Frontal cortex (tissue), 3 donors: ENCODE measurements at regions not wholly inside any gene's neighbourhood (a gene's known extent, or its start where the extent isn't known, plus 50 kb on each side); places are given as distances from the start of the nearest gene placed in this dataset.
"Not testable (repeated sequence)": the region's sequence is repeated elsewhere in the genome, so short reads cannot be mapped to it uniquely, and the experiment has no call there.

Source experiments
- DNase-seq, 2 donors: peaks; one replicate each; pipeline ENCODE4 v3.0.0; 2012; ENCODE audit warnings: low spot score in 2 of 2
- FAIRE-seq: peaks from 2 replicates; lab custom pipeline; 2012; peaks lifted over from hg19 to GRCh38; lab: Jason Lieb, UNC
- donor health status: control.
- donor health status: control.
- donor health status: control.

DNA sequence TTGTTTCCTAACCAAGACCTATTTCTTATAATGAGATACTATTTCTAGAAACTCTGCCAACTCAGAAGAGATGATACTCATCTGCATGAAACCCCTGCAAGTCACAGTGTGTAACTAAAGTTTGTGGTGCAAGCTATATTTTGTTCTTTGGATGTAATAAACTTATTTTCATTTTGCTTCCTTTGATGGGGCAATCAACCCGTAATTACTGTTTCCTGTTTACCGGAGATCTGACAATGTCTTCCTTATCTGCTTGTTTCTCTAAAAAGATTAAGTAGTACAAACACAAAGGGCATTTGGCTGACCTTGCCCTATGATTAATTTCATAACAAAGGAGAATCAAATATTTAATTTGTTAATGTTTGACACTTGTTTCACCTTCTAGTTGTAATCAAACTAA lies 846.6 kb upstream of the ANO3 start:
- FAIRE-seq (no peak), DNase-seq (no peak)

DNA sequence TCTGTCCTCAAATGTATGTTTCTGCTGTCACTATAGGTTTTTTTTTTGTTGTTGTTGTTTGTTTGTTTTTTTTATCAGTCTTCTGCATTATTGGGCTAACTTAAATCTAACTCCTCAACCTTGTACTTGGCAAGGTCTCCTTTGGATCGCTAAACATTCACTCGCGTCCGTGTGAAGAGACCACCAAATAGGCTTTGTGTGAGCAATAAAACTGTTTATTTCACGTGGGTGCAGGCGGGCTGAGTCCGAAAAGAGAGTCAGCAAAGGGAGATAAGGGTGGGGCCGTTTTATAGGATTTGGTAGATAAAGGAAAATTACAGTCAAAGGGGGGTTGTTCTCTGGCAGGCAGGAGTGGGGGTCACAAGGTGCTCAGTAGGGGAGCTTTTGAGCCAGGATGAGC lies 845.6 kb upstream of the ANO3 start:
- not testable (repeated sequence) for FAIRE-seq, DNase-seq

DNA sequence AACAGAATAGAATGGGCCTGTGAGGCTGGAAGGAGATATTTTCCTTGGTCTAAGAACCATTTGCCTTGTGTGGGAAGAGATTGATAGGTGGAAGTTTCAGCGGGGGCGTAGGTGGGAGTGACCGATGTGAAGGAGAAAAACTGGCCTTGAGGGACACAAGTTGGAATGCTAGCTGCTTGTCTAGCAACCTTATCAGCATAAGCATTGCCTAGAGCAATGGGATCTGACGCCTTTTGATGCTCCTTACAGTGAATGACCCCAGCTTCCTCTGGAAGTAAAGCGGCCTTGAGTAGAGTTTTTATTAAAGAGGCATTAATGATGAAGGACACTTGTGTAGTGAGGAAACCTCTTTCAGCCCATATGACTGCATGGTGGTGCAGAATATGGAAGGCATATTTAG lies 843.8 kb upstream of the ANO3 start:
- not testable (repeated sequence) for FAIRE-seq

DNA sequence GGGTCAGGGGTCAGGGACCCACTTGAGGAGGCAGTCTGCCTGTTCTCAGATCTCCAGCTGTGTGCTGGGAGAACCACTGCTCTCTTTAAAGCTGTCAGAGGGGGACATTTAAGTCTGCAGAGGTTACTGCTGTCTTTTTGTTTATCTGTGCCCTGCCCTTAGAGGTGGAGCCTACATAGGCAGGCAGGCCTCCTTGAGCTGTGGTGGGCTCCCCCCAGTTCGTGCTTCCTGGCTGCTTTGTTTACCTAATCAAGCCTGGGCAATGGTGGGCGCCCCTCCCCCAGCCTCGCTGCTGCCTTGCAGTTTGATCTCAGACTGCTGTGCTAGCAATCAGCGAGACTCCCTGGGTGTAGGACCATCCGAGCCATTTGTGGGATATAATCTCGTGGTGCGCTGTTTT lies 830.5 kb upstream of the ANO3 start:
- DNase-seq, FAIRE-seq: not testable (repeated sequence)

More for the DNA sequence above, 843.8 kb upstream of the ANO3 start:
- not testable (repeated sequence) for DNase-seq

DNA sequence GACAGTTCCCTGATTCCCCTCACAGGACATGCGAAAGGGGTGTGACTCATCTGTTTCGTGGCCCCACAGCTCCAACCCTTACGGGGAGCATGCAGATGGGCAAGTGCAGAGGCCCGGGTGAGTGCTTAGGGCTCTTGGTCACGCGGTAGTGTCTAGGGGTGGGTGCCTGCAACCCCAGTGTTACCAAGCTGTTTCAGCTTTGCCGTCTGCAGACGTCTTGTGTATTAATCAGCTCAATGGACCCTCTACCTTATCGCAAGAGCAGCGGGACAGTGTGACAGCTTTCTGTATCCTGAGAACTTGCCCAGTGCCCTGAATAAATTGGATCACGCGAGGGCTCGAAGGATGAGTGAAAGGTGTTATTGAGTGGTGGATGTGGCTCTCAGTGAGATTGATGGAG lies 816.4 kb upstream of the ANO3 start:
- FAIRE-seq (no peak), DNase-seq (no peak)

DNA sequence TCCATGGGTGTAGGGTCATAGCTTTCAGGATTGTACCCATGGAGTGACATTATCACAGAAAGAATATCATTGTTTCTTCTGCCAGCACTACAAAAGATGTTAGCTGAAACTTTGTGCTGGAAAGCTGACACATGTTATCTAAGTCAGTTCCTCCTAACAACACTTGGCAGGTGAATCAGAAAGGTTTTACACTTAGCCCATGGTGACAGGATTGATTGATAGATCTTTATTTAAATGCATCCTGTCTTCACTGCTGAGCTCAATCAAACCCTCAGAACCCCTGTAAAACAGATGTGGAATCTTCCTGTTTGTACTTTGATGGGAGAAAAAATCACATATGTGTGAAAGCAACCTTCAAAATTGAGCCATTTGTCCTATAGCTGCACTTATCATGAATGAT lies 811.5 kb upstream of the ANO3 start:
- DNase-seq (no peak), FAIRE-seq (no peak)

DNA sequence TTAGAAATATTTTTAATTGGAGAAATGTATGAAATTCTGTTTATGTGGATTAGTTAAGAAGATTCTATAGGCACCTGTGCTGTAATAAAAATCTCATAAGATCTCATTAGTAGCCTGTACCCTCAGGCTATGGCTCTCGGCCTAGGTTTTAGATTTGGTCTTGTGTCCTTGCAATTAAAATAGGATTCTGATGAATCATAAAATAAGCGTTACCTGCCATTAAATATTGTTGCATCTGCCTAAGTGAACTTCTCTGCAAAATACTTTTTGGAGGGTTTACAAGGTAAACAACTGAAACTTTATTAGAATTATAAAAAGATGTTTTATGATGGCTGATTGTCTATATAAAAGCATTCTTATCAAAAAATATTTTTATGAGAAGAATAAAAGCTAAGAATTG lies 804.1 kb upstream of the ANO3 start:
- DNase-seq (no peak), FAIRE-seq (no peak)

DNA sequence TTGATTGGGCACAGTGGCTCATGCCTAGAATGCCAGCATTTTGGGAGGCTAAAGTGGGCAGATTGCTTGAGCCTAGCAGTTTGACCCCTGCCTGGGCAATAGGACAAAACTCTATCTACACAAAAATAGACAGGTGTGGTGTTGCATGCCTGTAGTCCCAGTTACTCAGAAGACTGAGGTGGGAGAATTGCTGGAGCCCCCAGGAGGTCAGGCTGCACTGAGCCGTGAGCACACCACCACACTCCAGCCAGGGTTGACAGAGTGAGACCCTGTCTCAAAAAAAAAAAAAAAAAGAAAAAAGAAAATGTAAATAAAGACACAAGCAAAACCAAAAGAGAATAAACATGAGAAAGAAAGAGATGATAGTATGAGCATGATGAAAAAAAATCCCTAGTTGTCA lies 802.4 kb upstream of the ANO3 start:
- FAIRE-seq (no peak), DNase-seq (no peak)

DNA sequence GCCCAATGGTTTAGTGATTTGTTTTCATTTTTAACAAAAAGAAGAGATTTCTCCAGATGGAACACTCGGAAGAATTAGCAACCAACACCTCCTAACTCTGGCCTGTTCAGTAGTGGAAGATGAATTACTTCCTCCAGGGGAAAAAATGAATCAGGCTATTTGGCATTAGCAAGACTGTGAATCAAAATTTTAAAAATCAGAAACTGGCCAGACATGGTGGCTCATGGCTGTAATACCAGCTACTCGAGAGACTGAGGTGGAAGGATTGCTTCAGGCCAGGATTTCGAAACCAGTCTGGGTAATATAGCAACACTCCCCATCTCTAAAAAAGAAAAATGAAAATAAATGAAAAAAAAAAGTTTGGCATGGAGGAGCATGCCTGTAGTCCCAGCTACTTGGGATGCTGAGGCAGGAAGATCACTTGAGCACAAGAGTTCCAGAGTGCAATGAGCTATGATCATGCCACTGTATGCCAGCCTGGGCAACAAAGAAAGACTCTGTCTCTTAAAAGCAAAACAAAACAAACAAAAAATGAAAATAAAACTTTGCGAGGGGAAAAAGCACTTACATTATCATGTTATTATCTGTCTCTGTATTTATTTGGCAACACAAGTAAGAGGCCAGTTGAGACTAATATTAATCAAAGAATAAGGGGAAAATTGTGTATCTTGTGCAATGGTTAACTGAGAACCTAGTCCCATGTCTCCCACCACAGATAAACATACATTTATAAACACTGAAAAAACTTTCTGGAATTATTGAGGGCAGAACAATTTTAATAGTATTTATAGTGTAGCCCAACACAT lies 796.3 kb upstream of the ANO3 start:
- DNase-seq (no peak), FAIRE-seq (no peak)

DNA sequence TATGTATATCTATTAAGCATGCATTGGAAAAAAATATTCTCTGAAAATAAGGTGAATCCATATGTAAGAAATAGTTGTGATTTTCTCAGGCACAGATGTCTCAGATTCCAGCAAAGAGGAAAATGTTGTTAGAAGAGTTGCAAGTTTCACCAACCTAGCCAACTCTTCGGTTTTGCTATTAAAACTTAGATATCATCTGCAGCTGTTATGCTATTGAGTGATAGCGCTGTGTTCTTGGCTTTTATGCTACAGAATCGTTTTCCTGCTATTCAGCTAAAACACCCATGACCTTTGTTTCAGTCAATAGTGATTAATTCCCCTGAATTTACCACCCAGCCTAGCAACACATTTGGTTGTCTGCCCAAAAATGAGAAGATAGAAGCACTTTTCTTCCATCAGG lies 795.6 kb upstream of the ANO3 start:
- DNase-seq = no peak
- no peak for FAIRE-seq

DNA sequence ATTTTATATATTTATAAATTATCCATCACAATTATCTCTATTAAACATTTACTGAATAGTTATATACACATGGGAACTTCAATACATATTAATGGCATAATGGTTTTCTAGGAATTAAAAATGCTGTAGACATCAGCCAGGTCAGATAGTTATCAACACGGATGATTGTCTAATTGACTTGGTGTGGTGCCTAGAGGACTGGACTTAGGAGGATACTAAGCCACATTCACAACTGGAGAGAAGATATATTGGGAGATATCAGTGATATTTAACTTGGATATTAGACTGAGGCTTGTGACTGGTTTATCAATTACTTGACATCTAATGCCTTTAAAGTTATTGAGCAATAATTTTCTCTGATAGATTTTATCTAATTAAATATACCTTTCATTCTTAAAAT lies 794.5 kb upstream of the ANO3 start:
- FAIRE-seq (no peak), DNase-seq (no peak)

DNA sequence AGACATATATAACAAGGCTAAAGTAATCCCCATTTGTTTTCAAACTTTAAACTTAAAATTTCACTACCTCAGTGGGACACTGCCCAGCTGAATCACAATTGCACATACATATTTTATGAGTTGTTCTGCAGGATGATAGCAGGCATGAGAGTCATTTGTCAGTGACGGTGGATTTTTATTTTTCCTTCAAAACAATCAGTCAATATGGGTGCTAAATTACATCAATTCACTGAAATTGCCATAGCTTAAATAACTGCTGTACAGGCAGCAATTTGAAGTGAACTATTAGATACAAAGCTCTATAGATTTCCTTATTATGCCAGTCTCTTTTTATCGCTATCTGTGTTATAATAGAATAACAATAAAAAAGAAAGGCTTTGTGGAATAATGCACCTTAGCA lies 784.6 kb upstream of the ANO3 start:
- DNase-seq (no peak), FAIRE-seq (no peak)

DNA sequence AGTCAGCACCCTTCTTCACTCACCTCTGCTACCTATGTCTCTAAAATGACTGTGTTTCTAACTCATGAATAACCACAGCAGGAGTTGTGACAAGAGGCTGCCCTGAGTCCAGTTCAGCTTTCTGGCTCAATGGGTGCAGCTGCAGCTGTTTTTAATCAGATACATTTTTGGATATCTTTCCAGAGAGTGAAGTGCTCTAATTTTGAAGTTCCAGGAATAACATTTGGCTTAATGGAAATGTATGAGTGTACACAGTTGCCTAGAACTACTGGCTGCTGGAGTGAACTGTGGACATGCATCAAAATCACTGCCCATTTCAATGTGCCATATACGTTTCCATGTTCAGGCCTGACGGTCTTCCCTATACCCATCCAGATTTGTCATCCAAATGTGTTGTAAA lies 769.5 kb upstream of the ANO3 start:
- DNase-seq (no peak), FAIRE-seq (no peak)

DNA sequence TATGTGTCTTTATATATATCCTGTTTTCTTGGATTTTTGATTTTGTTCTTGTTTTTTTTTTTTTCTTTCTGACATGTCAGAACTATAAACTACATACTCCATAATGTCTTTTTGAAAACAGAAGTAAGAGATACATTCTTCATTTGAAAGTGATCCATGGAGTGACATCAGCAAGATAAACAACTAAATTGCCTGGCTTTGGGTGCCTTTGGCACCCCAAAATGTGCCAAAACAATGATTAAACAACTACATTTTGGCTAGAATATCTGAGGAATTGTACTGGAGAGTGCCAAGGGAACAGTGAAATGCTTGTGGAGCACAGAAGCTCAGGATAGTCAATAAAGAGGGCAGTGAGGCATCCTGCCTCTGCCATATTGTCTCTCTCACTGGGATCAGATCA lies 766.1 kb upstream of the ANO3 start:
- no peak for FAIRE-seq
- DNase-seq = no peak

DNA sequence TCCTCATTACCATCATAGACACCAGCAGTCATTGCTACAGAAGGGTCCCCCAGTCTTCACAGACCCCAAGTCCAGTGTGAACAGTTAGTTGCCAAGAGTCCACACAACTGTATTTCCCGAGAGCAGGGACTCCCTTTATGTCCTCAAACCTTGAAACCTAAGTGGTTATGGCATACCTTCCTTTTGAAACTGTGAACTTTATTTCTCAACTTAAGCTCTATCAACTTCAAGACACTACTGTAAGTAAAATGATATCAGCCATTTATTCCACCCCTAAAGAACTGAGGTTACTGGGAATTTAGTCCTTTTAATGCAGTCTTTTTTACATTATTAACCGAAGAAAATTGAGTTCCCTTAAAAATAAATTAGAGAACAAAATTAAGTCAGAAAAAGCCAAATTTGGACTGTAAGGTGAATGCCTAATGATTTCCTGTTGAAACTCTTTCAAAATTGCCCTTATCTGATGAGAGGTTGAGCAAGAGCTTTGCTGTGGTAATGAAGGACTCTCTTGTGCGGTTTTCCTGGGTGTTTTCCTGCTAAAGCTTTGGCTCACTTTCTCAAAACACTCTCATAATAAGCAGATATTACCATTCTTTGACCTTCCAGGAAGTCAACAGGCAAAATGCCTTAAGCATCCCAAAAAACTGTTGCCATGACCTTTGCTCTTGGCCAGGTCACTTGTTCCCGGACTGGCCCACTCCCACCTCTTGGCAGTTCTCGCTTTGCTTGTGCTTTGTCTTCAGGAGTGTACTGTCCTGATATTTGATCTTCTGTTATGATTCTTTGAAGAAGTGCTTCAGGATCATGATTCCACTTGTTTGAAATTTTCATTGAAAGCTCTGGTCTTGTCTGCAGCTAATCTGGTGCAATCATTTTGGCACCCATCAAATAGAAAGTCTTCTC lies 765.4 kb upstream of the ANO3 start:
- DNase-seq = no peak
- no peak for FAIRE-seq

DNA sequence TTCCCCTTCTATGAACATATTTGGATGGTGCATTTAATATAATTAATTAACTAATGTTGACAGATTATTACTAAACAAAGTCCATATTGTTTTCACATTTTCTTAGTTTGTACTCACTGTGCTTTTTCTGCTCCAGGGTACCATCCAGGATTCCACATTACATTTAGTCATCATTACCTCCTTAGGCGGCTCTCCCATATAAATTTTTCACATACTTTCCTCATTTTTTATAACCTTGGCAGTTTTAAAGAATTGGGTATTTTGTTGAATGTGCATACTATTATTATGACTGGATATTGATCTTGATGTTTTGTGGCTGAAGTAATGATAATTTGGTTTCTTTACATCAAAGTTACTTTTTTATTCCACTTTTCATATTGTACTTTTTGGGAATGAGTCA lies 755.6 kb upstream of the ANO3 start:
- no peak for FAIRE-seq
- no peak for DNase-seq

DNA sequence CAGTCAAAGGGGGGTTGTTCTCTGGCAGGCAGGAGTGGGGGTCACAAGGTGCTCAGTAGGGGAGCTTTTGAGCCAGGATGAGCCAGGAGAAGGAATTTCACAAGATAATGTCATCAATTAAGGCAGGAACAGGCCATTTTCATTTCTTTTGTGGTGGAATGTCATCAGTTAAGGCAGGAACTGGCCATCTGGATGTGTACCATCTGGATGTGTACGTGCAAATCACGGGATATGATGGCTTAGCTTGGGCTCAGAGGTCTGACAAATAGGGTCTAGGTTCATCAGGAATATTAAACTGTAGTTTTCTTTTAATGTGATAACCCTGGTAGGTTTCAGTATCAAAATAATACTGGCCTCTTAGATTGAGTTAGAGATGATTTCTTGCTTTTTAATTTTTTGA lies 752.4 kb upstream of the ANO3 start:
- not testable (repeated sequence) for FAIRE-seq, DNase-seq

DNA sequence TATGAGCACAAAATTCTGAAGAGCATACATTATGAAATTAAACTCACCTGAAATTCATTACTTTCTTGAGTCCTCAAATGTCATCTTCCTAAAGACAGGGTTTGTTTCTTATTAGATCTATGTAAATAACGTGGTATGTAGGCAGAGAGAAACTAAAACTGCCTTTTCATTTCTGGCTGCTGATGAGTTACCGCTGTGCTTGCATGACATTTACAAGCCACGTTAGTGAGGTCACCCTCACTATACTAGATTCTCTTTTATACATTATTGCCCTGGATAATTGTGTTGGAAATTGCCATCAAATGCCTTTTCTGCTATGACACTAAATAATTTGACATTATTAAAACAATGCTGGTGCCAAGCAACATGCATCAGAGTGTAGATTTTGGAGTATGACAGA lies 748.3 kb upstream of the ANO3 start:
- no peak for FAIRE-seq
- no peak for DNase-seq

DNA sequence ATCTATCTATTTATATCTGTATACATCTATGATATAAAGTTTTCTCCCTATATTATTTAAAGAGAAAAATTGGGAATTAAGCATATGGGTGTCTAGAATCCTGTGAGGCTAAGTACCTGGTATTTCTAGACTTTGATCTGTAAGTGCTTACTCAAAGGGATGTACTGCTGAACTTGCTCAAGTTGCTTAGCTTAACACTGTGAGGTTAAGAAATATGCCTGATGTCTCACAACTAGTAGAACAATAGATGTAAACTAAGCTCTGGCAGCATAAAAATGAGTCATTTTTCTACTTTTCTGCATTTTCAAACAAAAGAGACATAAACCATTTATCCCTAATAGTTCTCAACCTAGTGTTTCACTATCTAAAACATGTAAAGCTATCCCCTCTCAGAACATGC lies 744.4 kb upstream of the ANO3 start:
- FAIRE-seq = no peak

DNA sequence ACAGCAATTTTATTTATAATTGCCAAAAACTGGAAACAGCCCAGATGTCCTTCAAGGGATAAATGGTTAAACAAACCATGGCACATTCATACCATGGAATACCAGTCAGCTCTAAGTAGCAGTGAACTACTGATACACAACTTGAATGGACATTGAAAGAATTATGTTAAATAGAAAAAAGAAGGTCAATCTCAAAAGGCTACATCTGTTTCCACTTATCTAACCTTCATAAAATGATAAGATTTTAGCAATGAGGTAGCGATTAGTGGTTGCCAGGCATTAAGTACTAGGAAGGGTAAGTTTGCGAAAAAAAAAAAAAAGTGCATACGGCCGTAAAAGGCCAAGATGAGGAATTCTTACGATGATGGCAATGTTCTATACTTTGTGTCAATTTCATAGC lies 738.7 kb upstream of the ANO3 start:
- FAIRE-seq = no peak
- DNase-seq = no peak

More for the DNA sequence above, 744.4 kb upstream of the ANO3 start:
- DNase-seq = no peak

DNA sequence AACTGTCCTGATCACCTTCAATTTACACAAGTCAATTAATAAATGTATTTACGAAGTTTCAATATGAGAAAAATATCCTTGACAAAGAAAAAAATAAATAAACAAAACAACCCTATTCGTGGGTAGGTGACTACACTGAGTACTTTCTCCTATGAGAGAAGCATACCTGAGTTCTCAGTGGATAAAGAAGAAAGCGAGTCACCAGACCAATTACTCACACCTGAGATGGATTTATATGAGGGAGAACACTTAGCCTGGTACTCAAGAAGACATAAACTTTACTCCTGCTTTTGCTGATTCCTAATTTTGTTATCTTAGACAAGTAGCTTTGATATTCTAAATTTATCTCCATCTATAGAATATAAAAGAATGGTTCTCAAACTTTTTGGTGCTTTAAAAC lies 735.2 kb upstream of the ANO3 start:
- no peak for FAIRE-seq

More for the DNA sequence above, 735.2 kb upstream of the ANO3 start:
- no peak for DNase-seq
